ENCODE measurements at regions not wholly inside any gene's neighbourhood (a gene's known extent, or its start where the extent isn't known, plus 50 kb on each side); places are given as distances from the start of the nearest gene placed in this dataset.

DNA sequence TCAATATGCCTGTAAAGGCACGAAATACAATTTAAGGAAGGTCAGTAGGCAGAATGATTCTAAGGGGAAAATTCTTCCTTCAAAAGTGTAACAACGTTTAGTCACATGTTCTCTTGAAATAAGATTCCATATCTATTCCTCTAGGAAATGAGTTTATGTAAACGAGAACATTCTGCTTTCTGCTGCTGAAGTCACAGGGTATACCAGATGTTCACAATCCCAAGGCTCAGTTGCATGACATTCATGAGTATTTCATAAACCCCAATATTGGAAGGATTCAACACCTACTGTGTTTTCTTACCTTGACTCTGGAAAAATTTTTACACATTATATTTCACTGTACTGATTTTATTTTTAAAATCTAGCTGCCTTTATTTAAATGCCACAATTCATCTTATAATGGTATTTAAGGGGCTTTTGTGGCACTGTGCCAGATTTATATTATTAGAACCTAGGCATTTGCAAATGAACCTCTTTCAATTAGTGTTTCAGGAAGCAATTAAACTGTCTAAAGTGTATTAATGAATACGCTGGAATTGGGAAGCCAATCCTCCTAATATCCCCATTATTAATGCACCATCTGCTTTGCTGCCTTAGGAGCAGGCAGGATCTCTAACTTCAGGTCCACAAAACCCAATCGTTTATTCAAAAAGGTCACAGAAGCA lies 542.6 kb upstream of the KLHL29 start:
- POLR2A ChIA-PET, result no interaction called here
- H3K9me3 Mint-ChIP-seq, result peaks cover 0 to 11% (median 3%) of the 10 kb centered on the region in 9 donors
- no peaks in the 10 kb centered on the region for H3K4me1 Mint-ChIP-seq
- DNase-seq (no peak), ATAC-seq (no peak)
- H3K27ac Mint-ChIP-seq, result no peak overlapping the region
- peaks cover 0 to 3% (median 1%) of the 10 kb centered on the region in 5 donors for H3K27me3 Mint-ChIP-seq
- no peaks in the 10 kb centered on the region for H3K36me3 Mint-ChIP-seq
- no peak overlapping the region for H3K4me3 Mint-ChIP-seq

GRCh38 chr2:22843919-22844537 lies 541.0 kb upstream of the KLHL29 start:
- no peak overlapping the region for H3K27ac Mint-ChIP-seq
- ATAC-seq, result no peak
- POLR2A ChIA-PET, result no interaction called here
- H3K36me3 Mint-ChIP-seq, result no peaks in the 10 kb centered on the region
- DNase-seq, result no peak
- no peaks in the 10 kb centered on the region for H3K4me1 Mint-ChIP-seq
- peaks cover 0 to 9% (median 0%) of the 10 kb centered on the region in 5 donors for H3K27me3 Mint-ChIP-seq
- H3K9me3 Mint-ChIP-seq, result peaks cover 0 to 19% (median 5%) of the 10 kb centered on the region in 9 donors
- no peak overlapping the region for H3K4me3 Mint-ChIP-seq

DNA sequence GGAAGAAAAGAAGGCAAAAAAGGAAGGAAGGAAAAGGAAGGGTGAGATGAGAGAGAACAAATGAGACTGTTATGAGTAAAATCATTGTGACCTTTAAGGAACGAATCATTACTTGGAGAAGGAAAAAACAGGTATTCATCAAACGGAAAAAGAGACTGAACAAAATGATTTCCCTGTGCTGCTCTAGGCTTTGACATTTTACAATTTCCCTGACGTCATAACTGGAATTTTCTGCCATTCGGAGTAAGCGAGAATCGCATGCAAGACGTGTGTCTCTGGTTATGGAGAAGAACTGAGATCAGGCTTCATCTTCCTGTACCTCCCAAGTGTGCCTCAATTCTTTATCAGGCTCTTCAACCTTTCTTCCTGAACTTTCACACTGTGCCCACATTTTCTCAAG lies 534.7 kb upstream of the KLHL29 start:
- Mint-ChIP-seq H3K9me3 (peaks cover 0 to 19% (median 6%) of the 10 kb centered on the region in 9 donors), H3K27me3 (peaks cover 0 to 11% (median 0%) of the 10 kb centered on the region in 5 donors), H3K4me3 (no peak overlapping the region), H3K4me1 (no peaks in the 10 kb centered on the region), H3K36me3 (peaks cover 0 to 5% (median 0%) of the 10 kb centered on the region in 3 donors), H3K27ac (no peak overlapping the region)
- ATAC-seq (no peak), DNase-seq (no peak)
- POLR2A ChIA-PET, result no interaction called here

- H3K27ac Mint-ChIP-seq, result no peak overlapping the region
- POLR2A ChIA-PET, result no interaction called here
- DNase-seq, result no peak
- H3K27me3 Mint-ChIP-seq, result peaks cover 0 to 13% (median 0%) of the 10 kb centered on the region in 5 donors
- no peak for ATAC-seq
- no peak overlapping the region for H3K4me3 Mint-ChIP-seq
- no peaks in the 10 kb centered on the region for H3K4me1 Mint-ChIP-seq
- peaks cover 0 to 19% (median 5%) of the 10 kb centered on the region in 9 donors for H3K9me3 Mint-ChIP-seq
- H3K36me3 Mint-ChIP-seq, result peaks cover 0 to 5% (median 0%) of the 10 kb centered on the region in 3 donors
Observed at GRCh38 chr2:22854588-22854987, 530.4 kb upstream of the KLHL29 start.

- H3K4me1 Mint-ChIP-seq, result no peaks in the 10 kb centered on the region
- peaks cover 0 to 13% (median 0%) of the 10 kb centered on the region in 5 donors for H3K27me3 Mint-ChIP-seq
- H3K4me3 Mint-ChIP-seq, result no peak overlapping the region
- no peak for DNase-seq
- ATAC-seq, result no peak
- POLR2A ChIA-PET, result no interaction called here
- H3K9me3 Mint-ChIP-seq, result peaks cover 0 to 18% (median 7%) of the 10 kb centered on the region in 9 donors
- H3K36me3 Mint-ChIP-seq, result peaks cover 0 to 5% (median 0%) of the 10 kb centered on the region in 3 donors
- no peak overlapping the region for H3K27ac Mint-ChIP-seq
Observed at GRCh38 chr2:22855081-22855480, 529.9 kb upstream of the KLHL29 start.

GRCh38 chr2:22855761-22856184 lies 529.2 kb upstream of the KLHL29 start:
- H3K27me3 Mint-ChIP-seq, result peaks cover 0 to 13% (median 0%) of the 10 kb centered on the region in 5 donors
- no peak for ATAC-seq
- H3K4me1 Mint-ChIP-seq, result no peaks in the 10 kb centered on the region
- no peak overlapping the region for H3K4me3 Mint-ChIP-seq
- peaks cover 0 to 5% (median 0%) of the 10 kb centered on the region in 3 donors for H3K36me3 Mint-ChIP-seq
- POLR2A ChIA-PET, result no interaction called here
- peaks cover 0 to 20% (median 8%) of the 10 kb centered on the region in 9 donors for H3K9me3 Mint-ChIP-seq
- no peak for DNase-seq
- H3K27ac Mint-ChIP-seq, result no peak overlapping the region

DNA sequence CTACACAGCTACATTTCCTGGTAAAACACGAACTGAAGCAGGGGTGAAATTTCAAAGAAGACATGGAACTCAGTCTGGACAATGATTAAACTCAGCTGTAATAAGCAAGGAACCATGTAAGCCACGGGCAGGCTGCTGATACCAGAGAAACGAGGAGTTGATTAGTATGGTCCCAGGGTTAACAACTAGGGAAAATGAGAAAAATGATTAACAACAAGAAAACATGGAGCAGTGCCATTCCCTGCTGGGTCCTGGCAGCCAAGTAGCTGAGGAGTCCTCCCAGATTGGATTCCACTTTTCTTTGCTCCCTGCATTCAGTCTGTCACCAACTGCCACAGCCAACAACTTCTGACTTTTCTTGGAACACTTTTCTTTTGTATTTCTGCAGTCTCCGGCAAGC lies 517.0 kb upstream of the KLHL29 start:
- no peak overlapping the region for H3K27ac Mint-ChIP-seq

DNA sequence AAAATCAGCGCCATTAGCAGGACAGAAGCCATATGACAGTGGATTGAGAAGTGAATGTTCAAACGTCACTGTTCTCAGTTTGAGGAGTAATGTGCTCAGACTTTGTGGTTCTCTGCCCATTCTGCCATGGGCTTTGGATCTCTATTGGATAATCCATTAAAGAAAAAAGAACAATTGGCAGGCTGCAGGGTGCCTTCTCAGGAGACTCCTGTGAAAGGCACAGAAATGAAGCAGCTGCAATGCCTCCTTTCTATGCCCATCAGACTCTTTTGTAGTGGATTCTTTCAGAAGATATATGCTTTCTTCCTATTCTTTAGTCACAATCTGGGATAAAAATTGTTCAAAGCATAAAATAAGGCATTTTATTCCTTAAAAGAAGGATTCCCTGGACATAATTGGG lies 506.9 kb upstream of the KLHL29 start:
- DNase-seq, result no peak
- POLR2A ChIA-PET, result no interaction called here
- H3K27ac Mint-ChIP-seq, result no peak overlapping the region
- ATAC-seq, result no peak
- H3K4me1 Mint-ChIP-seq, result no peaks in the 10 kb centered on the region
- H3K9me3 Mint-ChIP-seq, result peaks cover 0 to 21% (median 7%) of the 10 kb centered on the region in 9 donors
- no peaks in the 10 kb centered on the region for H3K36me3 Mint-ChIP-seq
- H3K27me3 Mint-ChIP-seq, result peaks cover 0 to 10% (median 0%) of the 10 kb centered on the region in 5 donors
- no peak overlapping the region for H3K4me3 Mint-ChIP-seq

More for the DNA sequence above, 517.0 kb upstream of the KLHL29 start:
- Mint-ChIP-seq H3K27me3 (peaks cover 1 to 18% (median 3%) of the 10 kb centered on the region in 5 donors), H3K9me3 (peaks cover 0 to 8% (median 0%) of the 10 kb centered on the region in 9 donors), H3K36me3 (no peaks in the 10 kb centered on the region), H3K4me1 (no peaks in the 10 kb centered on the region), H3K4me3 (no peak overlapping the region)
- no peak for DNase-seq
- ATAC-seq, result no peak
- POLR2A ChIA-PET, result no interaction called here

DNA sequence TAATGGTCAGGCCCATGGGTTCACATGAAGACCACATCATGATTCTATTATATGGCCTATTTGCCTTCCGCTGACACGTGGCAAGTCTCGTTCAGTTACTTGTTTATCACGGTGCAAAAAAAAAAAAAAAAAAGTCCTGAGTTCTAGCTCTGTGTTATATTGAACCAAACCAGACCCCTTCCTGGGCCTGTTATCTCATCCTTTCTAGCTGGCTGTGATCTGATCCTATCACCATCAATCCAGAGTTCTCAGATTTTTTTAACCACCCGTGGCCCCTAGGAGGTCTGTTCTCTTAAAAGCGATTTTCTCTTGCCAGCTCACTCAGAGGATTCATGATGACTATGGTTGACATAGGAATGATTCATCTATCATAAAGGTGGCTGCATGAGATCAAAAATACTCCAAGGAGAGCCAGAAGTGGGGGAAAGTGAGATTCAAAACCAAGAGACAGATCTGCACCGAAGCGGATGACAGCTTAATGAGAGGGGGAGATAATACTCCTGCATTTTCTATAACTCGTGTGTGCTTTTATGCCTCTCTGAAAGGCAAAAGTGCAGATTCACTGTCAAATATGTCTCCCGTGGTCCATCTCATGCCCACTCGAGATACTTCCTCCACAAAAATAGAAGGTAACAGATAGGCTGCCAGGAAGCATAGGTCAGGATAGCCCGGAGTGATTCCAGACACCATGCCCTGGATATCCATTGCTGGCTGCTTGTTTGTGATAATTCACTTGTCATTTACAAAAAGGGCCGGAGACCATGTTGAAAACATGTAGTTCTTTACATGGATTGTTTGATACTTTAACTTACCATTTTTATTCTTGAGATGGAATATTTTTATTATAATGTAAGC lies 505.7 kb upstream of the KLHL29 start:
- H3K4me3 Mint-ChIP-seq, result no peak overlapping the region
- ATAC-seq, result no peak
- H3K9me3 Mint-ChIP-seq, result peaks cover 0 to 19% (median 5%) of the 10 kb centered on the region in 9 donors
- no peaks in the 10 kb centered on the region for H3K4me1 Mint-ChIP-seq
- H3K27ac Mint-ChIP-seq, result no peak overlapping the region
- POLR2A ChIA-PET, result no interaction called here
- no peaks in the 10 kb centered on the region for H3K36me3 Mint-ChIP-seq
- no peak for DNase-seq
- peaks cover 0 to 5% (median 0%) of the 10 kb centered on the region in 5 donors for H3K27me3 Mint-ChIP-seq

GRCh38 chr2:22880161-22880560 lies 504.8 kb upstream of the KLHL29 start:
- H3K4me1 Mint-ChIP-seq, result no peaks in the 10 kb centered on the region
- no peaks in the 10 kb centered on the region for H3K36me3 Mint-ChIP-seq
- POLR2A ChIA-PET, result no interaction called here
- H3K4me3 Mint-ChIP-seq, result no peak overlapping the region
- H3K27me3 Mint-ChIP-seq, result peaks cover 0 to 3% (median 0%) of the 10 kb centered on the region in 5 donors
- no peak overlapping the region for H3K27ac Mint-ChIP-seq
- DNase-seq (no peak), ATAC-seq (no peak)
- H3K9me3 Mint-ChIP-seq, result peaks cover 0 to 13% (median 2%) of the 10 kb centered on the region in 9 donors

DNA sequence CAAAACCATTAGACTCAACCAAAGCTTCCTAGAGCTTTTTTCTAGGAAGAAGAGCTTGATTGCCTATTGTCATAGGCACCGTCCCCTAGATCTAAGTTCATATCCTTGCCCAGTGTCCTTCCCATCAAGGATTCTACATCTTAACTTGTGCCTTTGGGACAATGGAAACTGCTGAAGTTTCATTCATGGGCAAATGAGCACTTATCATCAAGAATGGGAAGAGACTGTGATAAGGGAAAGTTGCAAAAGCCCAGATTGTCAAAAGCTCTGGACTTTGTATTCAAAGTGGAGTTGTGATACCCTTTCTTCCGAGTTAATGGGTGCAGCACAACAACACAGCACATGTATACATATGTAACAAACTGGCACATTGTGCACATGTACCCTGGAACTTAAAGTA lies 503.0 kb upstream of the KLHL29 start:
- Mint-ChIP-seq H3K36me3 (no peaks in the 10 kb centered on the region), H3K4me1 (no peaks in the 10 kb centered on the region), H3K27ac (no peak overlapping the region), H3K27me3 (peaks cover 0 to 3% (median 0%) of the 10 kb centered on the region in 5 donors), H3K9me3 (peaks cover 0 to 5% (median 0%) of the 10 kb centered on the region in 9 donors), H3K4me3 (no peak overlapping the region)
- no peak for DNase-seq
- POLR2A ChIA-PET, result no interaction called here
- ATAC-seq, result no peak

GRCh38 chr2:22882643-22883042 lies 502.3 kb upstream of the KLHL29 start:
- H3K9me3 Mint-ChIP-seq, result peaks cover 0 to 5% (median 0%) of the 10 kb centered on the region in 9 donors
- no peaks in the 10 kb centered on the region for H3K36me3 Mint-ChIP-seq
- ATAC-seq (no peak), DNase-seq (no peak)
- POLR2A ChIA-PET, result no interaction called here
- H3K4me3 Mint-ChIP-seq, result no peak overlapping the region
- no peak overlapping the region for H3K27ac Mint-ChIP-seq
- no peaks in the 10 kb centered on the region for H3K4me1 Mint-ChIP-seq
- peaks cover 0 to 3% (median 0%) of the 10 kb centered on the region in 5 donors for H3K27me3 Mint-ChIP-seq

DNA sequence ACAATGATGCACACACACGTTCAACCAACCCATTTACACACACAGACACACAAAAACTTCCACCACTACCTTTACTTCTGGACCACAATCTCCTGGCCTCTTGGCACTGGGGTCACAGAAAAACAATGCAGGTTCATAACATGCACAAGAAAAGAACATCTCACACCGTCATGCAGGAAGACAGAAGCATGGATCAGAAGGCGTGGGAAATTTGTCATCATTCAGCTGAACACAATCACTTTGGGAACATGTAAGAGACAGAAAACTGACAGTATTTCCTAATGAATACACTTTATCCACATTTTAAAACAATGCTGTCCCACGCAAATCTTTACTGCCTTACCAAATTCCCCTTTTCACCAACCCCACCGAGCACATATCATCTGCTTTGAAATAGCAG lies 501.9 kb upstream of the KLHL29 start:
- POLR2A ChIA-PET, result no interaction called here
- DNase-seq, result no peak
- Mint-ChIP-seq H3K4me3 (no peak overlapping the region), H3K27ac (no peak overlapping the region), H3K27me3 (peaks cover 0 to 7% (median 0%) of the 10 kb centered on the region in 5 donors), H3K36me3 (no peaks in the 10 kb centered on the region), H3K4me1 (no peaks in the 10 kb centered on the region), H3K9me3 (peaks cover 0 to 8% (median 0%) of the 10 kb centered on the region in 9 donors)
- no peak for ATAC-seq
